GM21526 (cell line): ENCODE measurements at regions not wholly inside any gene's neighbourhood (a gene's known extent, or its start where the extent isn't known, plus 50 kb on each side); places are given as distances from the start of the nearest gene placed in this dataset.

Experiments
- ATAC-seq: cut with Tn5 transposase; IDR thresholded peaks from one replicate; pipeline ENCODE4 v1.9.1; 2021; ENCODE audit warnings: moderate library complexity; ENCODE audit not compliant: unreplicated experiment, low FRiP score

DNA sequence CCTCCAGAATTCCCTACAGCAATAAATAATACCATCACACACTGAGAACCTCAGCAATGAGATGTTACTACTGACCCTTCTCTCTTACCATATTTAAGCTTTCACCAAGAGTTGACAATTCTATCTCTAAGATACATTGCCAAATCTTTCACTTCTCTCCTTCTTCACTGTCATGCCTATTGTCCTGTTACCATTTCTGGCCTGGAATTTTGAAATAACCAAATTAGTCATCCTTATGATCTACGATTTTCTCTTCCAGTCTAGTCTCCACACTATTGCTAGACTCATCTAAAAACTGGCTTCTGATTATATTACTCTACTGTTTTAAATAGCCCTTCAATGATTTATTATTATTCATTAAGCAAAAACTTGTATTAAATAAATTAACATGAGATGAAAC lies 656.1 kb upstream of the ADGRL4 start:
- ATAC-seq: no peak

DNA sequence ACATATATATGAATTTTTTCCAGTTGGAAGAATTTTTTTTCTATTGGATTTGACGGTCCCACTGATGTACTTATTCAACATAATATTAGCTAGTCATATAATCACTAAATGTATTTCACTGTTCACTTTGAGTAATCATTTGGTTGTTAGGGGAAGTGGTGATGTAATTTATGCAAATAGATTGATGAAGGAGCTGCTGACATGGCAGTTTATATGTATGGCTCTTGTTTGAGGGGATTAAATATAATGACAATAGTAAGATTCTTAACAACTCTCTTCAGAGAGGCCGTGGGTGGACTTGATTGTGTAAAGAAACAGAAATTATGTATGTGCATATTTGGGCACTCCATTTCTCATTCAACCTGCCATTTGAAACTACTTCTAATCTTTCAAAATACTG lies 653.6 kb upstream of the ADGRL4 start:
- ATAC-seq: no peak

DNA sequence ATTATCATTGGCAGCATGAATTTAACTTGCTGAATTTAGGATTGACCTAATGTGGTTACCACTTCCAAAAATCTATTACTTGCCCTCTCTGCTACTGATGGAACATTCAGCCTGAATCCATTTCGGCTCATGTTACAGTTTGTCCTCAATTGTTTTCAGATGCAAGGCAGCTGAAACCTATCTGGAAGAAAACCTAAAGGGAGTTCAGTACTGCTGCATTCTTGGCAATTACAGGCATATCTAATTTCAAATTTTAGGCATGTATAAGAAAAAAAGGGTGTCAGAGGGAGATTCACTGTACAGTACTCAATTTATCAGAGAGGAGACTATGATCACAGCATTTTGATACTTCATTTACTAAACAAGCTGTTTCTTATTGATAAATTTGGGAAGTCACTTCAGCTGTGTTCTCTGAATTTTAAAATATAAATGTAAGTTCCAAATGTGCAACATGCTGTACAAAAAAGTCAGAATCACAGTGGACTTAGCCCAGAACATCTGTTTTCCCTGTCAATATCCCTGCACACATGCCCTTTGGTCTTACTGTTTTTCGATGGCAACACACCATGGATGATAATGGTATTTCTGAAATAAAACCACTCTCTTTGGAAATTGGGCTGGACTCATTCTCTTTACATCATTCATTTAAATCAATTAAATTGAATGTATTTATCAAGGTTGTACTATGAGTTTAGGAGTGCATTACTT lies 651.6 kb upstream of the ADGRL4 start:
- ATAC-seq: no peak

DNA sequence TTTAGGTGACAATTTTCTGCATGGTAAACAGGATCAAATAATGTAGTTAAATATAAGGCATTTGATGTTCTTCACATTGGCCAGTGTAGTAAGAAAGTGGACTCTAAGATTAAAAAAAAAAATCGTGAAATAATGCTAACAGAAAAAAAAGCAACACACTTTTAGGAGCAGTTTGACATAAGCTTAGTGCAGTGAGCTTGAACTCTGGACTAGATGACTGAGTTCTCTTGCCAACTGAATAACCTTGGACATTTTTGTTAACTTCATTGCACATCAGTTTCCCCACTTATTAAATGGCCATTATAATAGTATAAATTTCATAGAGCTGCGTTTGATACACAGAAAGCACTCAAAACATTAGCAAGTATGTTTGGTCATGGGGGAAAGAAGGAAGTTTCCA lies 649.3 kb upstream of the ADGRL4 start:
- no peak for ATAC-seq

DNA sequence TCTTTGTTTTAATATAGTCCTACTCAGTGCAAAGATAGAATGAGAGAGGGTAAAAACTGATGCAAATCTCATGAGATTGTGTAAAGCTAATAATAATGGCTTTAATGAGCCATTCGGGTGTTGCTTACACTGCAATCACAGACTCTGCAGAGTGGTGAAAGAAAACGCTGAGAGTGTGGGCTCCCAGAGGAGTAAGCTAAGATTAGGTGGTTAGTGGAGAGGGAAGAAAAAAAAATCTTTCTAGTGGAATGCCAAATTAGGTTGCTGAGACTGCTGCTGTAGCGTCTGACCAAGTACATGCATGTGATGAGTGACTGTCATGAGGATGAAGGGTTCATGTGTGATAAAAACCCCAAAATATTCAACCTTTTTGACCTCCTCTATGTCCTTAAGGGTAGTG lies 645.9 kb upstream of the ADGRL4 start:
- ATAC-seq: no peak

DNA sequence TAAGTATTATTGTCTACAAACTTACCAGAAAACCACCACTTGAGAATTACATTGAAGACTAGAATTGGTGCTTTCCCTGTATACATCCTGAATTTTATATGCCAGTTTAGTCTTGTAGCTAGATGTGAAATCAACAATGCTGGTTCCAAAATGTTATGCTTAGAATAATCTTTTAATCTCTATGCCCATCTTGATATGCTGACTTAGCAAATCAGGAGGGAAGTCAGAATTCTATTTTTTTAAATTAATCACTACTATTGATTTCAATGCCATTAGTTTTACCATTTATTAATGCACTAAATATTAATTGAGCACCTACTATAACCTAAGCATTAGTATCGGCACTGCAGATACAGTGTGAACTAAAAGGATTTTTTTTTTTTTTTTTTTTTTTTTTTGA lies 641.6 kb upstream of the ADGRL4 start:
- no peak for ATAC-seq

DNA sequence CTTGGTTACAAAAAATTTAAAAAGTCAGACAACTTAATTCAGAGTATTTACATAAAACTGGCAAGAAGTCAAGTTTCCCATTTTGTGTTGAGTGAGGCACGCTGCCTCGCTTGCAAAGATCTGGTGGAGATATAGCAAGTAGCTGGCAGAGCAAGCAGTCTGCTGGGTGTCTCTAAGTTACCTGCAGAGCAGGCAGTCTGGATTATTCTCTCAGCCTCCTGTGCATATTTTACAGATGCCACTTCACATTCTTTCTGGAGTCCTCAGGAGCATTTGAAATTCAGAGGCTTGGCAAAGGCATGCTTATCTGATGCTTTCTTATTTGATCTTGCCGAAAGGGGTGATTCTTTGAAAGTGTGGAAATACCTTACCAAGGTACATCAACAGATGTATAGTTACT lies 640.4 kb upstream of the ADGRL4 start:
- ATAC-seq: no peak

DNA sequence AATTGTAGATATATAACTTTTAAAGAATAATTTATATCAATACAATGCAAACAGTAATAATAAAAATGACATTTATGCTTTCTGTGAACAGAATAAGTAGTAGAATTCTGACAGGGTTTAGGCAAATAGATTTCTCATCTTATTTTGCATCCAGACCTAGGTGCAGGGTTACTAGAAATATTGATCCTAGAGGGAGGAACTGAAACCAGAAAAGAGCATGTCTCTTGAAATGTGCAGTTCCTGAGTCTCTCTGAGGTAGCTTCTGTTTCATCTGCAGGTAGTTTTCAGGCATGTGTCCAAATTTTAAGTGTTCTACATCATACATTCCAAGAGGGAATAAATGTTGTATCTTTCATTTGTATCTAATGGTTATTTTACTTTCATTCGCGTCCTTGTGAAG lies 631.9 kb upstream of the ADGRL4 start:
- ATAC-seq: peak; percentile 97

DNA sequence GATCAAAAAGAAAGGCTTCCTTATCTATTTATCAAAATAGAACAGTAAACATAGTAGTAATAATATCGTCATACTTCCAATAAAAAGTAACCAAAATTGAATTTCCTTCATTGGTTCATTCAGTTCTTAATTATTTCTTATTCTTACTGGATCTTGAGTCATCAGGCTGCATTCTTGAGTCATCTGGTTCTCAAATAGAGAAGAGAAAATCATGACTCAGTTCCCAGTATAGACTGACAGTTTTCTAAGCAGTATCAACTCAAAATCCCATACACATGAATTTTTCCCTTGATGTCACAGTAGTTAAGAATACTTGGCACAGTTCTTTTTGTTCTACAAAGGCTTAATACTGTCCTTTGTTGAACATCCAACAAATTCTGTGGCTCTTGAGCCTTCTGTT lies 626.9 kb upstream of the ADGRL4 start:
- ATAC-seq: no peak

DNA sequence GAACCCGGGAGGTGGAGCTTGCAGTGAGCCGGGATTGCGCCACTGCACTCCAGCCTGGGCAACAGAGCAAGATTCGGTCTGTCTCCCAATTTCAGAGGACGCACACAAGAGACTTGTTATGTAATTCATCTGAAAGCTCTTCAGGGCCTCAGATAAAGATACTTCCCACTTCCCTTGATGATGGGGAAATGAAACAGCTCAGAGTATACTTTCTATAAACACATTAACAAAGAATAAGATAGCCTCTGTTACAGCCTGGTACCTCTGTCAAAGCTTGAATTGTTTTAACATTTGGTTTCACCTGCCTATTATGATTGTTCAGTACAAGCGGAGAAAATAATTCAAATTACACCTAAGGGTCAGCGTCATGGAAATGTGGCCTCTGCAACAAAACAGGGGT lies 622.9 kb upstream of the ADGRL4 start:
- ATAC-seq: no peak

DNA sequence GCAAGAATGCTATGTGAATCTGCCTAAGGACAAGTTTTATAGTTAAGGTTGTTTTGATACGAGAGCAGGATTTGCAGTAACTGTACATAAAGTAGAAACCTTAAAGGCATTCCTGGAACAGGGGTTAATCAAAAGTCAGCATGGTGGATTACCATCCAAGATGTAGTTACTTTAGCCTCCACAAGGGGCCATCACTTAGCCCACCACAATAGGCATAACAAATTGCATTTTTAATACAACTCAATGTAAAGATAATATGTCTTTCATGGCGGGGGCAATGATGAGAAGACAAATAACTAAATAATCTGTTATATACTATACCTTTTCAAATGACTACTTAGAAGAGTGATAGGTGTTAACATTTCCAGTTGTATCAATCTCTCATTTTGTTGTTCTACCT lies 611.2 kb upstream of the ADGRL4 start:
- ATAC-seq: no peak

DNA sequence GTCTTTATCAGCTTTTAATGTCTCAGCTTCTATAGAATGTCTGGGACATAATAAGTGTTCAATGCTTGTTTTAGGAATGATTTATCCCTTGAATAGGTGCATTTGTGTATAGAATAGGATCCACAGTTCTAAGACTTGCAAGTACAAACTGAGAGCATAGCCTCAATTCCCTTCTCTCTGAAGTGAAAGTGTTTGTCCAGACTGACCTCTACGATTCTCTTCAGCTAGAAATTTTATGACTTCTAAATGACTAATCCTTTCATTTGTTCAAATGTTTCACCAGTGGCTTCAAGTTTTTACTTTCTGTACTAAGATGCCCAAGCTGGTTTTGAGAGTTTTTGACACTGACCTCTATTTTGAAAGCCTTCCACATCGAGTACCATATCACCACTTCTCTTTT lies 608.2 kb upstream of the ADGRL4 start:
- no peak for ATAC-seq

DNA sequence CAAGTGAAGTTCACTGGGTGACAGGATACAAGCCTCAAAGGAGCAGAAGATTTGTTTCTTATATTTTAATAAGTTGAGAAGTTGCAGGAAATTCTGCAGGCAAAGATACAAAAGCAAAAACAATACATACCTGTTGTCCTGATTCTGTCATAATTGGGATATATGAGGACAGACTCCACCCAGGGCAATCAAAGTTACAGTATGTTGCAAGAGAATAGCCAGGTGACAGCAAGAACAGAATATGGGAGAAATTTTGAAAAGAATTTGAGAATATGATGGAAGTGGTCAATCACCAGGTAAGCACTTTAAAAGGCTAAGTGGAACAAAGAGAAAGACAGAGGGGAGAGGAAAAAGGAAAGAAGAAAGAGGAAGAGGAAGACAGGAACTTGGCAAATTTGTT lies 607.6 kb upstream of the ADGRL4 start:
- ATAC-seq: no peak

DNA sequence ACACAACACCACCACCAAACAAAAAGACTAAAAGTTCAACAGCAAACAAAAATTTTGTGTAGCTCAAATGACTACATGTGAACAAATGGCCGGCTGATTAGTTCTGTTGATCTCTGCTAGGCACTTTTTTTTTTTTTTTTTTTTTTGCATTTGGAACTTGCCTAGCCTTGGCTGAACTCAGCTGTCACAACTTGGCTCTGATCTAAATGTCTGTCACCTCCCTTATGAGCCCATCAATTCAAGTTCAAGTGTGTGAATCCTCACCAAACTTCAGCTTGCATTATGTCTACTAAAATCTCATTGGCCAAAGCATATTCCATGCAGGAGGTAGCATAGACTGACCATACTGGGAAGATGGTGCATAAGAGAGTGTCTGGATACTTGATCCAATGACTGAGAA lies 606.5 kb upstream of the ADGRL4 start:
- no peak for ATAC-seq

DNA sequence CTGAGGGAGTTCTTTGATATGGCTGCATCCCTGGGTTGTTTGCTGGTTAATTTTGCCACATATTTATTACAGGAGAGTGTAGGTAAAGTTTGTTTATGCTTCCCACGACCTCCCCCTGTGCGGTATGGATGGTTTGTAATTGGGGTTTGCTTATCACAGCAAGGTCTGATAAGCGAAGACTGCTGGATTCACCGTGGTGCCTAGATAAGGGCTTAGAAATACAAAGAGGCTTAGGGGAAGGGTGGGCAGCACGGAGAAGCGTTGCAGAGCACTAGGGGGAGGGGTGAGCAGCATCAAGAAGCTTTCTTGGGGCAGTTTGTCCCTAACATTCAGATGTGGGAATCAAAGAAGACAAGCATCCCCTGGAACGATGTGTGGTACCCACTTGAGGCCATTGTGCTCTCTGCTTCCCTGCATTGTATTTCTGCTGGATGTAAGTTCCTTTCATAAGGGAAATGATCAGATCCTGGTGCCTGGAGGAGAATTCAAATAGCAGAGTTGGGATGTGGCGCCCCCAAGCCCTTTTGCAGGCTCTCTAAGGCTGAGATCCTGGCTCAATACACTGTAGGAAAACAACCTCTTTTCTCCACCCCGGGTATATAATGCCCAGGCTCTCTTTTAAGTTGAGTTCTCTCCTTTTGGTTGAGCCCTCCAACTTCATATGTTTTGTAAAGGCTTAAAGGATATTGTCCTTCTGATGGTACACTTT lies 598.1 kb upstream of the ADGRL4 start:
- no peak for ATAC-seq

DNA sequence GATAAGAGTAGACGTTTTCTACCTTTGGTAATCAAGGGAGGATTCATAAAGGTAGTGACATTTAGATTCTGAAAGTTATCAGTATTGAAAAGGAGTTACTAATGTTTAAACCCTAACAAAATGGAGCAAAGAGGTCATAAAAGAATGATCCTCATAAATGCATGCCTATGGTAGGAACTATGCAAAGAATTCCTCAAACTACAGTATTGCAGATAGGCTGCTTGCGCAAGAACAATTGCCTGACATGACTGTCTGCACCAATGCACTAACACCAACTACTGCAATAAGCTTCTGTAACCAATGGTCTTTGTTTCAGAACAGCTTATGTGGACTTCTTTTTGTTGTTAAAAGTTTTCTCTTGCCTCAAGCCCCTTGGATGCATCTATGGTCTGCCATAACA lies 597.3 kb upstream of the ADGRL4 start:
- ATAC-seq: no peak

DNA sequence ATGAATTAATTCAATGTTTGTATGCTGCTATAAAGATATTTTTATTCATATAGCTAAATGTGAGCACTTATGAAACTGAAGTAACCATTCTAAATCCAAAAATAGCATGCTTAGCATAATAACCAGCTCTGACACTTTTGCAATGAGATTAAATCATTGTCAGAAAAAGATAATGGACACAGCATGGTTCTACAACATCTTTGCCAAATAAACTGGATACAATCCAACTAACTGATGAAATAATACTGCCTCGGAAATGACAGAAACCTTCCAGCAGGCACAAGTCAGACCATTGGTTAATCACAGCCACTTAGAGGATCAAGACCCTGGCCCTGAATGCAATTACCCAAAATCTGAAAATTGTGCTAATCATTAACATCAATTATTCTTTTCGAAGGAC lies 592.7 kb upstream of the ADGRL4 start:
- ATAC-seq: no peak

DNA sequence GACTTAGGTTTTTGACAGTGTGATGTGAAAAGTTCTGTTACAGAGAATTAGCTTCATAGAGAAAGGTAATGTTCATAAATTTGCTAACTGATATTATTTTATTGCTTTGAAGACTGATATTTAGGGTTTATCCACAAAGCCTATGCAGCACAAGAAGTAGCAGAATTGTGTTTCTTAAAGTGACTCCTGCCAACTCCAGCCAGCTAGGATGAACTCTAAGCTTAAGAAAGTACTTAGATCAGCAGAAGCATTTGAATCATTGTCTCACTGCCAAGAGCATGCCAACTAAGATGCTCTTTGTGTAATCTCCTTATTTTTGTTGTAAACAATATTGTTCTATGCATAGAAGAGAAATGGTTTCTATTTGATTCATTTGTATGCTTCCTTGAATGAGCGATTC lies 589.4 kb upstream of the ADGRL4 start:
- no peak for ATAC-seq

DNA sequence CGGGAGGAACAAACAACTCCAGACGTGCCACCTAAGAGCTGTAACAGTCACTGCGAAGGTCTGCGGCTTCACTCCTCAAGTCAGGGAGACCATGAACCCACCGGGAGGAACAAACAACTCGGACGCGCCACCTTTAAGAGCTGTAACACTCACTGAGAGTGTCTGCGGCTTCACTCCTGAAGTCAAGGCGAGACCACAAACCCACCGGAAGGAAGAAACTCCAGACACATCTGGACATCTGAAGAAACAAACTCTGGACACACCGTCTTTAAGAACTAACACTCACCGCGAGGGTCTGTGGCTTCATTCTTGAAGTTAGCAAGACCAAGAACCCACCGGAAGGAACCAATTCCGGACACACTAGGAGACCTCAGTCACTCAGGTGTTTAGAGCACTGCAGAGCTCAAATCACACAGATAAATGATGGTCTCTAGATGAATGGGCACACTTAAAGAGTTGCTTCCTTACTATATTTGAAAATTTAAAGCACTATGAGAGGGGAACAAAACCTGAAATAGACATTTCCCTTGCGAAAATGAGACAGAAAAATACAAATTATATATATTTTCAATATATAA lies 587.7 kb upstream of the ADGRL4 start:
- no peak for ATAC-seq

DNA sequence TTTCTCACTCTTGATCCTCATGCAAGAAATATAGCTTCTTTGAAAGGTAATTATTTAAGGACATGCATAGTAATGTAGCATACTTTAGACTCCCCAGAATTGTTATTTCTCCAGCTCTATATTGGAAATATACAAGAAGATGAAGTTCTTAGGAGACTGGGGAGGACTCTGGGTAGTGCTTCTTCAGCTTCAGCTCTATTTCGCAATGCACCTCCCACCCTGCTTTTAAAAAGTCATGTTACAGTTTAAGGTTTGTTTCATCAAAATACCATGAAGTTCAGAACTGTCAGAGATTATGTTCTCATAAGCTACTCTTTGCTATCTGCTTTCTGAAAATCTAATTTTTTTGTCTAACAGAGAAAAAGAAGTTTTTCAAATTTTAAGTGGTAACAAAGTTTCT lies 586.2 kb upstream of the ADGRL4 start:
- ATAC-seq: no peak

DNA sequence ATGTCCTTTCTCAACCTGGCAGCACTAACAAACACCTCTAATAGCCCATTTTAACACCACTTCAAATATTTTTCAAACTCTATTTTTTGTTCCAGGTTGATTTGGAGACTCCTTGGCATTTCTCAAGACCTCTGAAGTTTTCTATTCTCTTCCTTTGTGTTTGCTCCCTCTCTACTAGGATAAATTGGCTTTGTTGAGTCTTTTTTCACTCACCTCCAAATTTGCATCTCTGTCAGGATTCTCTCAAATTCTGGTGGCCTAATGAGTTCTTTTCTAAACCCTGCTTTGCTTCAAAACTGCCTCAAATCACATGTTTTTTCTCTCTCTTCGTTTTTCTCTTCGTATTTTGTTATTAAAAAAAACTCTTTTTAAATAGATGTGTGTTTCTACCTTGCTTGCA lies 582.2 kb upstream of the ADGRL4 start:
- ATAC-seq: no peak

DNA sequence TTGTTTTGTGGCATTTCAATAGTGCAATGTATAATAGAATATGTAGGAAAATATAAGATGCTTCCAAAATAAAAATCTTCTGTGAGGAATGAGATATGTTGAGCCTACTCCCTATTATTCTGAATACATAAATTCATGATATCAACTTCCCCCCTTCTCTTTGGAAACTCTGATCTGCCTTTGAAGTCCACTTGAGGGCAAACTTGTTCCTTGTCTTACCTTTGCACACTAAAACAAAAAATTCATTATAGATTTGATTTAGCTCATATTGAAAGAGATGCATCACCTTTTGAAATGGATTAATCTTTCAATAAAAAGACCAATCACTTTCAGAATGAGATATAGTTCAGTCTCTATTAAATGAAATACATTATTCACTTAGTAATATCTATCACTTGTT lies 580.7 kb upstream of the ADGRL4 start:
- ATAC-seq: no peak
